Hepatocyte (in vitro differentiated cells): ENCODE measurements at regions not wholly inside any gene's neighbourhood (a gene's known extent, or its start where the extent isn't known, plus 50 kb on each side); places are given as distances from the start of the nearest gene placed in this dataset.

Experiments used
- CTCF ChIP-seq: fragments of 200-600 bp; sonication (generic); IDR thresholded peaks from 2 replicates; pipeline ENCODE4 v1.5.1; 2016; ENCODE audit warnings: antibody characterized with exemption, mild to moderate bottlenecking; ENCODE audit not compliant: poor library complexity
- EZH2phosphoT487 ChIP-seq: fragments of 200-600 bp; sonication (generic); IDR thresholded peaks from one replicate; pipeline ENCODE4 v1.6.1; 2018; ENCODE audit warnings: antibody characterized with exemption, mild to moderate bottlenecking, low read depth, moderate library complexity; ENCODE audit not compliant: unreplicated experiment, severe bottlenecking

DNA sequence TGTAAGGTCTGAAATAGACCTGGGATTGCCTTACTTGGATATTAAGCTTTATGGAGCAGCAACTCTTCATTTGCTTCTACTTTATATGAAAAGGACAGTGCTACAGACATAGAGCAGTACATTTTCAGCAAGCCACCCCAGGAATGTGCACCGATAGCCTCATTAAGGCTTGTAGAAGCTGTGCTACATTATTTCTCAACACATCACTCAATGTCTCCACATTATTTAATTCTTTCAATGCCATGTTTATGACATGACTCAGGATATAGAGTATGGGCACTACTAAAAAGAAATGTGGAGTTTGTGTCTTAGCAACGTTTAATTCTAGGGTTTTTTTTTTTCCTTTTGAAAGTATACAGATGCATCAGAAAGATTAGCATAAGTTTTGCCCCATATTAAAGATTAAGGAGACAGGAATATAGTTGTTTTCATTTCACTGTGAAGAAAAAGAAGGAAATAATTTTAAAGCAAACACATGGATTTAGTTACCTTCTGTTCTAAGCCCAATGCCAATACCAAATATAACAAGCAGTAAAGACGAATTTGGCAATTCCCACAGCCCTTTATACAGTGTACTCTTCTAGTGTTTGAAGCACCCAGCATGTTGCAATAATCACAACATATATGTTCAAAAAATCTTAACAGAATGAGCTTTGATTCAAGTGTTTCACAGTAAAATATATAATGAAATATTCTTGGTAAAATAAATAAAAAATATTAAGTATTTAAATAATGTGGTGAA, 2140.1 kb upstream of the AGA start:
- no peak for TF ChIP-seq CTCF
- TF ChIP-seq EZH2phosphoT487 = no peak
